GM19240 (cell line): ENCODE measurements at regions not wholly inside any gene's neighbourhood (a gene's known extent, or its start where the extent isn't known, plus 50 kb on each side); places are given as distances from the start of the nearest gene placed in this dataset.

Experiments
- DNase-seq: peaks from one replicate; pipeline ENCODE4 v3.0.0; 2011; ENCODE audit warnings: low spot score; ENCODE audit not compliant: insufficient read length

DNA sequence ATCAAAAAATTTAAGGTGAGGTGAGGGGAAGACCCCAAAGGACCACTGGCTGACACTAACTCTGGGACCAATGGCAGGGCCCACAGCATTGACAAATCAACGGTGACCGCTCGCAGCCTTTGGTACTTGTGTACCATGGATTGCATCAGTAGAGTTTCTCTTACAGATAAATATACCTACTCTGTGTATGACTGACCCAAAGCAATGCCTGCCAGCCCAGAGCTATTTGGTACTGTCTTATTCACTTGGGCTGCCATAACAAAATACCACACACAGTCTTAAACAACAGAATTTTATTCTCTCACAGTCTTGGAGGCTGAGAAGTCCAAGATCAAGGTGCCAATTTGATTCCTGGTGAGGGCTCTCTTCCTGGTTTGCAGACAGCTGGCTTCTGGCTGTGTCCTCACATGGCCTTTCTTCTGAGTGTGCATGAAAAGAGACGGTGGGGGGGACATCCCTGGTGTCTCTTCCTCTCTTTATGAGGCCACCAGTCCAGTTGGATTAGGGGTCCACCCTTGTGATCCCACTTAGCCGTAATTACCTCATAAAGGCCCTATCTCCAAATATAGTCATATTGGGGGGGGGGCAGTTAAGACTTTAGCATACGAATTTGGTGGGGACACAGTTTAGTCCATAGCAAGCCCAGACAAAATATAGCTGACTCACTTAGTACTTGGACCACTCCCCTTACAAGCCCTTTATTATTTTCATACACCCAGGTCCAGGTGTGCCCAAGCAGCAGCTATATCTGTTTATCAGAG is 336.3 kb downstream of the CD83 start:
- DNase-seq = no peak

DNA sequence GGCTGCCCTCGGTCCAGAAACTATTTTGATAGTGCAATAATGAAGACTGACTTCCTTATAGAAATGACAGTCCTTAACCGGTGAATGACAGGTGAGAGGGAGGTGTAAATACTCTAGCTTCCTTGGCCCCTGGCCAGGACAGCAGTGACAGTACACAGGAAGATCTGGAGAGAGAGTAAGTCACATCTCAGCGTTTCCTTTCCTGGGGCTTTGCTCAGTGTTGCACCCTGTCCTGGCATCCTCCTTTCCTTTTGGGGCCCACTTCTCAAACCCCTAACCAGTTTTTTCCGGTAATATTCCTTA is 336.9 kb downstream of the CD83 start:
- DNase-seq = no peak

DNA sequence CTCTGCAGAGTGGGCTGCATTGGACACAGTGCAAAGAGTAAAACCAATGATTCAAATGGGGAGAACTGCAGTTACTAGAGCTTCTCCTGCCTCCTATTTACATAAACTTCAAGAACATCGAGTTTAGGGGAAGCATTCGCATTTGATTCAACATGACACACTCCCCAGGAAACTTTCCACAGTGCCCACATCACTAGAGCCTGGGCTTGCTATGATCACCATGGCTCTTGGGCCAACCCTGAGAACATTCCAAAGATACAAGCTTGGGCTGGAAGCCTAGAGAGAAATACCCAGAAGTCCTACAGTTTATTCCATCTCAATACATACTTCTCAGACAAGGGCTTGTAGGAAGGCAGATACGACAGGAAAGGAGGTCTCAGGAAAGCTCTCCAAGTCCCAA is 337.9 kb downstream of the CD83 start:
- DNase-seq = no peak

DNA sequence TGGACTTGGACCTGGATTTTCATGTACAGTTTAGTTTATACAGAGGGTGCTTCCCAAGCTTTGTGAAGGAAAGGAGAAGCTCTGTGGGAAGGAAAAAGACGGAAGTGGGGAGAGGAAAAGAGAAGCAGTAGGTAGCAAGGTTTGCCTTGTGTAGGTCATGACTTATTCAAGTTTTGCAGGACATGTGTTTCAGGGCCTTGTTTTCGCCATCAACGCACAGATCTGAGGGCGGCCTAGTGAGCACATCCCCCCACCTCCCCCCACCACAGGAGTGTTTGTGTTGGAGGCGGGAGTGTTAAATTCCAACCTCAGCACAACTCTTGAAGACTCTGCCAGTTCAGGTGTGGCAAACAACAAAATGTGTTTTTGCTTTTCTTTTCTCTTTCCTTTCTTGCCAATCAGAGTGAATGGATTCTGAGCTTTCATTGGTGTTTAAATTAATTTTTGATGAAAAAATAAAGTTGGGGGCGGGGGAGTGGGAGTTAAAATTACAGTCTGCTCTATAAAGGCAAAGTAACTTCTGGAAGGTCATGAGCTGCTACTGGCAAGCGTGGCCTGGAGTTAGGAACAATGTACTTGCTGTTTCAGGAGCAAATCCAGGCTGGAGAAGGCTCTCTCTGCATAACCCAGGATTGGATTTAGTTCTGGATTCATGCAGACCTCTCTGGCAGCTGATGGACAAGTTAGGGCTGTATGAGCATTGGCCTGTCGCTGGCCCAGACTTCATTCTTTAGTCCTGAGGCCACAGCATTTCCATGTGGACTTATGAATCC is 338.5 kb downstream of the CD83 start:
- no peak for DNase-seq

DNA sequence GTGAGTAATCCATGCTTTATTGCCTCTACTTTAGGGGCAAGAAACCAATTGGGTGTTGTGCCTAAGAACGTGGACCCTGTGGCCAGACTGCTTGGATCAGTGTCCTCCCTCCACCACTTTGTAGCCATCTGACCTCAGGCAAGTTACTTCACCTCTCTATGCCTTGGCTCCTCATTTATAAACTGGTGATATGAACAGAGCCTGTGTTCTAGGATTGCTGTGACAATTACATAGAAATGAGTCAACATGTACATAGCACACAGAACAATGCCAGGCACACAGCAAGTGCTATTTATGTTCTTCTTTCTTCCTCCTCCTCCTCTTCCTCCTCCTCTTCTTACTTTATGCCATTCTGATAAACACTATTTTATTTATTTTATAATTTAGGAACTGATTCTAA is 339.4 kb downstream of the CD83 start:
- no peak for DNase-seq

DNA sequence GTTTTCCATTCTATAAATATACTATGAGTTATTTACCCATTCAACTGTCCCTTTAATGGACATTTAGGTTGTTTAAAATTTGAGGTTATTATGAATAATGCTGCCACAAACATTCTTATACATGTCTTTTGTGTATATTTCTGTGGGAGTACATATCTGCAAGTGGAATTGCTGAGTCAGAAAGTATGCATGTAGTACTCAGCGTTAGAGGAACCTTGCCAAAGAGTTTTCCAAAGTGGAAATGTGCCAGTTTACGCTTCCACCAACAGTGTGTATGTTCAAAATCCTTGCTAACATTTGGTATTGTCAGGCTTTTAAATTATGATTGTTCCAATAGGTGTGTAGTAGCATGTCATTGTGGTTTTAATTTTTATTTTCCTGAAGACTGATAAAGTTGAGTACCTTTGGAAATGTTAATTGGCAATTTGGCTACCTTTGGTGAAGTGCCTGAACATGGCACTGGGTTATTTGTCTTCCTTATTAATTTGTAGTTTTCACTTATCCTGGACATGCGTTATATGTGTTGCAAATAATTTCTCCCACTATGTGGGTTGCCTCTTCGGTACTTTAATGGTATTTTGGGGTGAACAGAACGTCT is 341.2 kb downstream of the CD83 start:
- no peak for DNase-seq

DNA sequence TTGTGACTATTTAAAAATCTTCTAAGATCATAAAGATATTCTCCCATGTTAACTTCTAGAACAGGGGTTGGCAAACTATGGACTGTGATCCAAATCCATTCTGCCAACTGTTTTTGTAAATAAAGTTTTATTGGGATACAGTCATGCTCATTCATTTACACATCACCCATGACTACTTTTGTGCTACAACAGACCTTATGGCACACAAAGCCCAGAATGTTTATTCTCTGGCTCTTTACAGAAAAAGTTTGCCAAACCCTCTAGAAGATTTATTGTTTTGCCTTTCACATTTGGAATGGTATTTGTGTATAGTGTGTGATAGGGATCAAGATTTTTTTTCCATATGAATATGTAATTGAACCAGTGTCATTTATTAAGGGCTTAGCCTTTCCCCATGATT is 341.7 kb downstream of the CD83 start:
- DNase-seq = no peak

DNA sequence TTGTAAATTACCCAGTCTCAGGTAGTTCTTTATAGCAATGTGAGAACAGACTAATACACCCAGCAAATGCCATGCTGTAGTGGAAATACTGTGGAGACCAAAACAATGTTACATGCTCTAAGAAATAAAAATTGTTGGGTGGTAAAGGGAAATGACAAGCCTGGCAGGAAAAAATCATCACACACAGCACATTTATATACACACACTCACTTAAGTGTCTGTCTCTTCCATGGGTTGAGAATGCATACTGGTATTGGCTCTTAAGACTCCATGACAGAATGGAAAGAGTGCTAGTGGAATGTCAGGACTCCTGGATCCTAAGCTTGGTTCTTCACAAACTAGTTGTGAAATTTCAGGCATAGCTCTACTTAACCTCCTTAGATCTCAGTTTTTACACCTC is 343.0 kb downstream of the CD83 start:
- no peak for DNase-seq

DNA sequence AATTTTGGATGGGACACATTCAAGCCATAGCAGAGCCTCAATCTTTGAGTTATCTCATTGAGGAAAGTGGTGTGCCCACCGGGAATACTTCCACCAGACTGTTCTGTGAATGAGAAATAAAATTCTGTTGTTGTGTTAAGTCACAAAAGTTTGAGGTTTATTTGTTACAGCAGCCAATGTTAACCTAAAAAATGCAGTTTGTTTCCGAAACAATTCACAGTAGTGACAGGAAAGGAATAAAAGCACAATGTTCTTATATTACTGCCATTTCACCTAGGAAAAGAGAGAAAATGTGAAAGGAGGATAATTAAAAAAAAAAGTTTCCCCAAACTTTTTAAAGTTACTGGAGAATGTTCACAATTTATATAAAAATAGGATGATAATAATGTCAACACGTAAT is 344.6 kb downstream of the CD83 start:
- no peak for DNase-seq

DNA sequence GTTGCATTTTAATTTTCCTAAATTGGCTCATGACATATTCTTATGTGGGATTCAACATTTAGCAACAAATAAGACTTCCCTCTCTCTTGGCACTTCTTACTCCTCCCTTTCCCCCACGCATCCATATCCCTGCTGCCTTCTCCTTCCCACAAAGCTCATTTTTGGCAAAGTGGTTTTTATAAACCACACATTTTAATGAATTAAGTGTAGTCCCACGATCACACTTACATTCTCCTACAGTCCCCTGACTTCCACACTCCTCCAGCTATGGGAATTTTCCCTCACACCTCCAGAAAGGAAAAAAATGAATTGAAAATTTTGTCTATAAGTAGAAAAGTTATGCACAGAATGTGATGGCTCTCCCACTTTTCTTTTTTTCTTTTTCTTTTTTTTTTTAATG is 345.0 kb downstream of the CD83 start:
- DNase-seq = no peak

DNA sequence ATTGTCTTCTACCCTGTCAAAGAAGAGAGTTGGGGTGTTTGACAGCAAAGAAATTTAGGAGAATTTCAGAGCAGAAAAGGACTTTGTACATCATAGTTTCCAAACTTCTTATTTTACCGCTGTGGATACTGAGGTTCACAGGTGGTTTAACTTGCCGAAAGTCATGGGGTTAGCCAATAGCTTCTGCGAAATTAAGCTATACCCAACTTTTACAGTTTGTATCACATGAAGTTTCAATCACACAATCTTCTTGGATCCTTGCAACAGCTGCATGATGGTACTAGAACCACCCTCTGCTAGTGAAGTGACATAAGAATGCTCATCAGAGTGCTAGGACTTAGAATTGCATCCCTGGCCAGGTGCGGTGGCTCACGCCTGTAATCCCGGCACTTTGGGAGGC is 345.5 kb downstream of the CD83 start:
- DNase-seq = no peak

DNA sequence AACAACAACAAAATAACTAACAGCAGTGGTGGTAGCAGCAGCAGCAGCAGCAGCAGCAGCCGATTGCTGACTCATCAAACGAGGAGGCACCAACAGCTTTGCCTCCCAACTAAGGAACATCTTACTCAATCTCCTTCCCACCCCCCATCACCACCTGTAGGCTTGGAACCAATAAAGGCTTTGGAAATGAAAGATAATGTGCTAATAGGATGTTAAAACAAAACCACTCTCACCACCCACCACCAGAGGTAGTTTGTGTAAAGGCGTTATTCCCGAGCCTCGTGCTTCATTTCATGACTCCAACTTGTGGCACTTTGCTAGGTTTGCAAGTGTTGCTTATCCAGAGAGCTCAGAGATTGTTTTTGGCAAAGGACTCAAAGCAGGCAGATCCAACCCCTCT is 346.5 kb downstream of the CD83 start:
- DNase-seq = no peak

DNA sequence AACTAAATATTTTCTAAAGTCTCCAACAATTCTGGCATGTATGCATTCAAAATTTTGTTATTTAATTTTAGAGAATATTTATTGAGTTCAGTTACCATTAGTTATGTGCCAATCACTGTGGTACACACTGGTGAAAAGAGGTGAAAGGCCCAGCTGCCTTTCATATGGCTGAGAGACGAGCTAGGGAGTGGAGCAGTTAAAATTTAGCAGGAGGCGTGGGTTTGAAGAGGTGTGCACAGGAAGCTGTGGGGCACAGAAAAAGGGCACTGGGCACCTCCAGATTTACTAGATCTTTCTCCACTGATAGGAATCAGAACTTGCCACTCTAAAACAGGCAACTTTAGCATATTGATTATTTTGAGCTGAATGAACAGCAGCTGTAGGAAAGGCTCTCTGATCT is 347.1 kb downstream of the CD83 start:
- no peak for DNase-seq

DNA sequence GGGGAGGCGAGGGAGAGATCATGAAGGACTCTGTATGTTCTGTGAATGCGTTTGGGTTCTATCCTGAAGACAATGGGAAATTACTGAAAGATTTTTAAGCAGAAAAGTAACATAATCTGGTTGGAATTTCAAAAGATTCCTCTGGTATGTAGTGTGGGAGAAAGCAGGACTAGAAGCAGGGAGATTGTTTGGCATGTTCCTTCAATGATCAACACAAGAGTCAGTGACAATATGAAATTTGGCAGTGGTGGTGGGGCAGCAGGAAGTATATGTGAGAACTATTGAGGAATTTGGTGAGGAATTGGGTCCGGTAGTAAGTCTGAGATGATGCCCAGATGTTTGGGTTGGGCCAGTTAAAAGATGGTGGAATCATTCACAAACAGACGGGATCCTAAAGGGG is 348.7 kb downstream of the CD83 start:
- DNase-seq = no peak

DNA sequence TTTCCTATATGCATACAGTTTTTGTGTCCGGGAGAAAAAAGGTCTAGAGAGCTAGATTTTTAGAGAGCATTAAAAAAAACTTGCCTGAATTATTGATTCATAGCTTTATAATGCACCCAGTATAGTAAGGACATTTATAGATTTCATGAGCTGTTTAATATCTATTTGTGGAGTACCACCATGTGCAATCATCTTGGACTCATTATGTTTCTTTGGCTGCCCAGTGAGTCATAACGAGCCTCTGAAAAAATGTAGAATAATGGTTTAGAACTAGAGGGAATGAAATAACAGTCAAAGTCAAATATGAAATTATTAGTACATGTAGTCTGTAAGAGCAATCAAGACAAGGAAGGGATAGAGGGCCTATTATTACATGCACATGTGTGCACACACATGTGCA is 350.0 kb downstream of the CD83 start:
- DNase-seq = no peak

DNA sequence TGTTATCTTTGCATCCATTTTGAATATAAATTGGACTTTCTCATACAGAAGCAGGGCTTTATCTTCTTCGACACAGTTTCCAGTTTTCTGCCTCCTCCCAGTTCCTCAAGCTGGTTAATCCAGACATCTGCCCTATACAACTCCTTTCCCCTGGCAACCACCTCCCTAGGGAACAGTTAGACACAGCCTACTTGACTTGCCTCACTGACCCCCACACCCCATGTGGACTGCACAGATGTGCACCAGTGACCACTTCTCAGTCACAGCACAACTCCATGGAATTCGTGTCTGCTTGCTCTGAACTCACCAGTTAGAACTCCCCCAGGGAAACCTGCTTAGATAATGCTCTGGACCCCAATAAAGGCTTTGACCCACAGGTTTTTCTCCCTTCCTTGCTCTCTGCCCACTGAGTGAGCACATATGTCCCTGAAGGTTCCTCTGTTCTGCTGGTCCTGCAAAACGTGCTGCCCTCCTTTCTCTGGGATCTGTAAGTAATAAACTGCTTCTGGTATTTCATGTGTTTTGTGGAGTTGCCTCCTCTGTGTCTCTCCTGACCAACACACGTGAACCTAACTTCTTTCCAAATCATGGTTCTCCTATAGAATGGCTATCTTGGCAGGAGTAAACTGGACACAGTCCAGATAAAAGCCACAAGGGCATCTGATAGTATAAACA is 351.2 kb downstream of the CD83 start:
- DNase-seq = no peak

DNA sequence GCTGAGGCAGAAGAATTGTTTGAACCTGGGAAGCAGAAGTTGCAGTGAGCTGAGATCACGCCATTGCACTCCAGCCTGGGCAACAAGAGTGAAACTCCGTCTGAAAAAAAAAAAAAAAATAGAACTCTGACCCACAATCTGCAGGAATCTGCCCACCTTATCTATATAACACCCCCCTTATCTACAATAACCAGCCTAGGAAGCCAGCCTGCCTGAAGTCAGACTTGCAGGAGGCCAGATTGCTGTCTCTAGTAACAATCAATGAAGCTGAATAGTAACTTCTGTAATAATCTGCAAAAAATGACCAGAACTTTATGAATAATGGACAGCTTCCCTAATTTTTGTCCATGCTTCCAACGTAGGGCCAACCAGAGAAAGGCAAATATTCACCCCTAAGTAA is 352.5 kb downstream of the CD83 start:
- no peak for DNase-seq

DNA sequence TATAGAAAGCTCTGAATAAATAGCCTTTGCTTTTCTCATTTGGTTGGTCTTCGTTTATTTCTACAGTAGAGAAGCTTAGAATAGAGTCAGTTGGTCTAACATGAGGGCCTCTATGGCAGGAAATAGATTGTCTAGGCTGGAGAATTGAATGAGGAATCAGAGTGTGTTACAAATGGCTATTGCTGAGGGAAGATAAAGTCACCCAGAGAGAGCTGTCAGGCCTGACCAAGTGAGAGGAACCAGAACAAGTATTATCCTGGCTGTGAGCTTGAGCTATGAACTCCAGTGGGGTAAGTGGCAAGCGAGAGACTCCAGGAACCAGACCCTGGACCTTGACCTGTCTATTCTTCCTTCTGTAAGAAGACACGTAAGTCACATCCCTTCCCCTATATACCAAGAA is 353.1 kb downstream of the CD83 start:
- no peak for DNase-seq

DNA sequence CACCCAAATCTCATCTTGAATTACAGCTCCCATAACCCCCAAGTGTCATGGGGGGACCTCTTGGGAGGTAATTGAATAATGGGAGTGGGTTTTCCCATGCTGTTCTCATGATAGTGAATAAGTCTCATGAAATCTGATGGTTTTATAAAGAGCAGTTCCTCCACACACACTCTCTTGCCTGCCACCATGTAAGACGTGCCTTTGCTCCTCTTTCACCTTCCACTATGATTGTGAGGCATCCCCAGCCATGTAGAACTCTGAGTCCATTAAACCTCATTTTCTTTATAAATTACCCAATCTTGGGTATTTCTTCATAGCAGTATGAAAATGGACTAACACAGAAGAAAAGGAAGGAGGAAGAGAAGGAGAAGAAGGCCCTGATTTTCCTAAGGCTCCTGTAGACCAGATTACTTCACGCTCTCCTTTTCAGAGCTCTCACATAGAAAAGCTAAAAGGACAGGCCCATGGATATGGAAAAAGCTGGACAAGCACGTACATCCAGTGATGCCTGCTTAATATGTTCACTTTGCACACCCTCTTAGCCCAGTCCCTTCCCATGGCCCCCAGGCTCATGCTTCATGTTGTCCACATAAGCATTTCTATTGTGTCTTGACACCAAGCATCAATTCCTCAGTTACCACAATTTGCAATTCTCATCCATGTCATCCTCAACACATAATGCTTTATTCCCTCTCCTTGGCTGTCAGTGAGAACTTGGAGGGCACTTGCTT is 354.8 kb downstream of the CD83 start:
- no peak for DNase-seq

DNA sequence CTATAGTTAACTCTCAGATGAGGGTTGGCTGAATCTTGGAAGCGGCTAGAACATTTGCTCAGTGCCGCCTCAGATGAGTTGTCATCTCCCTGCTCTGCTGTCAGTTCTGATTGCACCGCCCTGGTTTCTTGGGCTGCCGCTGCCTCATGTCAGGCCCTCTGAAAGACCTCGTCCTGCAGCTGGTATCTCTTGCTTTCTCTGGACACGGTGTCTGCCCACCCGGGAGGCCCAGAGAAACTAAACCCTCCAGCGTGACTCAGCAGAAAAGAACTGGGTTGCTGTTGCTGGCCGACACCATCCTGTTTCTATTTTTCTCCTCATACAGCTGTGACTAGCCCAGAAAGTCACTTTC is 355.4 kb downstream of the CD83 start:
- no peak for DNase-seq

DNA sequence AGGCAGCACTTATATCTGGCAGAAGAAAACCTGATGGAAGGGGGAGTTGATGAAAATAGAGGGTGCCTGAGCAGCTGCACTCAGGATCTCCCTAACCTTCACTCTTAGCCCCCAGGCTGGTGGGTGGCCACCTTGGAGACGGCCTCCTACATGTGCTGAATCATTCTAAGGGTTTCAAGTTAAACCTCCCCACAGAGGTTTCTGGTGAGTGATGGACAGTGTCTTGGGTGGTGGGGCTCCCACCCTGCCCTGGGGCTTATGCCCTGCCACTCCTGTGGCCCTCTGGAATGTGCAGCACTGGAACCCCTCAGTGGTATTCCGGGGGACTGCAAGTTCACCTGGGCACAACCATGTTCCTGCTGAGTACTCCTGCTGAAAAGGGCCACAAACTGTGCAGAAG is 357.2 kb downstream of the CD83 start:
- DNase-seq = no peak

DNA sequence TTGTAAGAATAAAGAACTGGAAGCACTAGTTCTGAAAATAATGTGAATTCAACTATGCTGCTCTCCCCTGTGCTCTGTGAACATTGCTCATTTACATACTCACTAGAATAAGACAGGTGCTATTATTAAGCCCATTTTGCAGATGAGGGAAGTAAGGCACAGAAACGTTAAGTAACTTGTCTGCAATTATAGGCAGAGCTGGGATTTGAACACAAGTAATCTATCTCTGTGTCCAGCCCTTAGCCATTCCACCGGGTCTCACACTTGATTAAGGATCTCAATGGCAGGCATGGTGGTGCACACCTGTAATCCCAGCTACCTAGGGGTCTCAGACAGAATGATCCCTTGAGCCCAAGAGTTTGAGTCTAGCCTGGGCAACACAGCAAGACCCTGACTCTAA is 357.7 kb downstream of the CD83 start:
- no peak for DNase-seq
